ENCODE measurements at regions not wholly inside any gene's neighbourhood (a gene's known extent, or its start where the extent isn't known, plus 50 kb on each side); places are given as distances from the start of the nearest gene placed in this dataset.
"Not testable (repeated sequence)": the region's sequence is repeated elsewhere in the genome, so short reads cannot be mapped to it uniquely, and the experiment has no call there.

- Histone ChIP-seq H3K4me1 (peaks cover 15% of the 10 kb centered on the region), H3K36me3 (replicated peaks in 1 of 2; ENCODE audit: insufficient read depth in 1 of 2, low read depth in 2 of 2) (no peaks in the 10 kb centered on the region), H3K27ac (no peak overlapping the region), H3K4me3 (no peak overlapping the region), H3K9me3 (no peaks in the 10 kb centered on the region), H3K27me3 (no peaks in the 10 kb centered on the region)
- DNase-seq (no peak), ATAC-seq (no peak)
- TF ChIP-seq POLR2A (IDR thresholded peaks at IDR 0.05) = no peak
- TF ChIP-seq, protein P1, sequence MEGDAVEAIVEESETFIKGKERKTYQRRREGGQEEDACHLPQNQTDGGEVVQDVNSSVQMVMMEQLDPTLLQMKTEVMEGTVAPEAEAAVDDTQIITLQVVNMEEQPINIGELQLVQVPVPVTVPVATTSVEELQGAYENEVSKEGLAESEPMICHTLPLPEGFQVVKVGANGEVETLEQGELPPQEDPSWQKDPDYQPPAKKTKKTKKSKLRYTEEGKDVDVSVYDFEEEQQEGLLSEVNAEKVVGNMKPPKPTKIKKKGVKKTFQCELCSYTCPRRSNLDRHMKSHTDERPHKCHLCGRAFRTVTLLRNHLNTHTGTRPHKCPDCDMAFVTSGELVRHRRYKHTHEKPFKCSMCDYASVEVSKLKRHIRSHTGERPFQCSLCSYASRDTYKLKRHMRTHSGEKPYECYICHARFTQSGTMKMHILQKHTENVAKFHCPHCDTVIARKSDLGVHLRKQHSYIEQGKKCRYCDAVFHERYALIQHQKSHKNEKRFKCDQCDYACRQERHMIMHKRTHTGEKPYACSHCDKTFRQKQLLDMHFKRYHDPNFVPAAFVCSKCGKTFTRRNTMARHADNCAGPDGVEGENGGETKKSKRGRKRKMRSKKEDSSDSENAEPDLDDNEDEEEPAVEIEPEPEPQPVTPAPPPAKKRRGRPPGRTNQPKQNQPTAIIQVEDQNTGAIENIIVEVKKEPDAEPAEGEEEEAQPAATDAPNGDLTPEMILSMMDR (IDR thresholded peaks at IDR 0.05) = no peak
- intact Hi-C loops (cut with DNase I) = no loop called here
- WGBS, 2 donors = 82 to 91% methylated on average over 2 of the region's 2 CpGs
These were observed 119.4 kb upstream of the CACUL1 start for GRCh38 chr10:118874171-118874570.

DNA sequence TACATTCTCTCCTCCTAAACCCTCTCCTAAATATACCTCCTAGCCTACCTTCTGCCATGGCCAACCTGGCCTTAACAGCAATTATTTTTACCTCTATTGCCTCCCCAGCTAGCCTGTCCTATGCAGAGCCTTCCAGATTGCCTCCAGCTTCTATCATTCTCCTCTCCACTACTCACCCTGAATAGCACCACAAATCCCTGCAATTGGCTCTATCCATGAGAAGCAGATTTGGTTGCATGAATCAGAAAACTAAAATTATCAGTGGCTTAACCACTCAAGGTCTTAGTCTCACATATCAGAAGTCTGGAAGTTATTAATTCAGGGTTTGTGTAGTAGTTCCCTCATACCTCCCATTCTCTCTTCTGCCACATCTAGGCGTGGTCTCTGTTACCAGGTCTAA lies 120.3 kb upstream of the CACUL1 start:
- Histone ChIP-seq H3K4me1 (peaks cover 14% of the 10 kb centered on the region), H3K36me3 (replicated peaks in 1 of 2; ENCODE audit: insufficient read depth in 1 of 2, low read depth in 2 of 2) (no peaks in the 10 kb centered on the region), H3K27me3 (no peaks in the 10 kb centered on the region), H3K9me3 (no peaks in the 10 kb centered on the region), H3K4me3 (no peak overlapping the region), H3K27ac (no peak overlapping the region)
- ATAC-seq = no peak
- intact Hi-C loops (cut with DNase I) = no loop called here
- TF ChIP-seq POLR2A (IDR thresholded peaks at IDR 0.05) = no peak
- TF ChIP-seq, protein P1 (IDR thresholded peaks at IDR 0.05) = no peak
- WGBS, 2 donors = 78 to 93% methylated on average over 1 of the region's 1 CpG
- no peak for DNase-seq

DNA sequence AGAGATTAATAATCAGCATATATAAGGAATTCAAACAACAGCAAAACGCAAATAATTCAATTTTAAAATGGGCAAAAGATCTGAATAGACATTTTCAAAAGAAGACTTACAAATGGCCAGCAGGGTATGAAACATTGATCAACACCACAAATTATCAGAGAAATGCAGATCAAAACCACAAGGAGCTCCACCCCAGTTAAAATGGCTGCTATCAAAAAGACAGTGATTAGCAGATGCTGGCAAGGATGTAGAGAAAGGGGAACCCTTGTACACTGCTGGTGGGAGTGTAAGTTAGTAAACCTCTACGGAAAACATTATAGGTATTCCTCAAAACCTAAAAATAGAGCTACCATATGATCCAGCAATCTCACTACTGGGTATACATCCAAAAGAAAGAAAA lies 128.0 kb upstream of the CACUL1 start:
- no peak overlapping the region for H3K27ac ChIP-seq
- no peak overlapping the region for H3K4me3 ChIP-seq
- DNase-seq (no peak), ATAC-seq (no peak)
- 75 to 85% methylated on average over 2 of the region's 2 CpGs for WGBS, 2 donors
- no peaks in the 10 kb centered on the region for H3K9me3 ChIP-seq
- intact Hi-C loops (cut with DNase I) = no loop called here
- no peak for TF ChIP-seq POLR2A (IDR thresholded peaks at IDR 0.05)
- TF ChIP-seq, protein P1 (IDR thresholded peaks at IDR 0.05) = no peak
- H3K27me3 ChIP-seq = no peaks in the 10 kb centered on the region
- H3K36me3 ChIP-seq (replicated peaks in 1 of 2; ENCODE audit: insufficient read depth in 1 of 2, low read depth in 2 of 2) = no peaks in the 10 kb centered on the region
- H3K4me1 ChIP-seq = no peaks in the 10 kb centered on the region

DNA sequence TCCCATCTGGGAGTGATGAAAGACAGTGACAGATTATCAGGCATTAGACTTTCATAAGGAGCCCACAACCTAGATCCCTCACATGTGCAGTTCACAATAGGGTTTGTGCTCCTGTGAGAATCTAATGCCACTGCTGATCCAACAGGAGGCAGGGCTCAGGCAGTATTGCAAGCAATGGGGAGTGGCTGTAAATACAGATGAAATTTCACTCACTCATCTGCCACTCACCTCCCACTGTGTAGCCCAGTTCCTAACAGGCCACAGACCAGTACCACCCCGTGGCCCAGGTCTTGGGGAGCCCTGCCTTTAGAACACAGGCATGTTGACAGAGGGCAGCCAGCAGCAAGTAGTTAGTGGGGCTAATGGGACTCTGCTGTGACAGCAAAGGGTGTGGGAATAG lies 137.3 kb upstream of the NANOS1 start:
- H3K9me3 ChIP-seq = no peaks in the 10 kb centered on the region
- TF ChIP-seq POLR2A (IDR thresholded peaks at IDR 0.05) = no peak
- TF ChIP-seq, protein P1 (IDR thresholded peaks at IDR 0.05) = no peak

GRCh38 chr10:118894891-118895290 lies 134.6 kb upstream of the NANOS1 start:
- H3K9me3 ChIP-seq; ATAC-seq; H3K36me3 ChIP-seq (replicated peaks in 1 of 2; ENCODE audit: insufficient read depth in 1 of 2, low read depth in 2 of 2); DNase-seq; H3K4me3 ChIP-seq; H3K27ac ChIP-seq; intact Hi-C loops (cut with DNase I); H3K4me1 ChIP-seq; H3K27me3 ChIP-seq: not testable (repeated sequence)
- 82 to 91% methylated on average over 3 to 14 of the region's 25 CpGs for WGBS, 2 donors

More for the DNA sequence above, 137.3 kb upstream of the NANOS1 start:
- 25% methylated on average over 1 of the region's 1 CpG; no CpG with 5 or more reads in 1 of the 2 donors for WGBS, 2 donors
- intact Hi-C loops (cut with DNase I) = no loop called here
- Histone ChIP-seq H3K4me3 (no peak overlapping the region), H3K4me1 (no peaks in the 10 kb centered on the region), H3K36me3 (replicated peaks in 1 of 2; ENCODE audit: insufficient read depth in 1 of 2, low read depth in 2 of 2) (no peaks in the 10 kb centered on the region), H3K27ac (no peak overlapping the region), H3K27me3 (no peaks in the 10 kb centered on the region)
- no peak for ATAC-seq
- no peak for DNase-seq
